ENCODE measurements at regions not wholly inside any gene's neighbourhood (a gene's known extent, or its start where the extent isn't known, plus 50 kb on each side); places are given as distances from the start of the nearest gene placed in this dataset.

DNA sequence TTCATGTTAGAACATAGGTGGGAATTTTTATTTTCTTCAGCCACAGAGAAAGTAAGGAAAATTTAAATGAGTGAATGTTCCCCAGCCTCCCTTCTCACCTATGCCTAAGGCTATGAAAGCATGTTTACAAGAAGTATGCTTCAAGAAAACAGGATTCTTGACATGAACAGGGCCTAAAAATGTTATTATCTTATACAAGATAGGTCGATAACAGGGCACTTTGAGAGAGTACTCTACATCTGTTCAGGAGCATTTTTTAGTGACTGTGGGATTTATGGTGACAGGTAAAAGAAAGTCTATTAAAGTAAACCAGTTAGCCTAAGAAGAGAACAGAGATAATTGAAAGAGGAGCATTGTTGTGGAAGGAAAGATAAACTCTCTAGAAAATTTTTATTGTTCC lies 222.9 kb upstream of the DAAM1 start:
- TF ChIP-seq CTCF (IDR thresholded peaks at IDR 0.05; ENCODE audit: low read length) (no peak), EZH2 (IDR thresholded peaks at IDR 0.05; ENCODE audit: borderline replicate concordance, low read length) (no peak)

Data from OCI-LY1 (cell line).